ENCODE measurements at regions not wholly inside any gene's neighbourhood (a gene's known extent, or its start where the extent isn't known, plus 50 kb on each side); places are given as distances from the start of the nearest gene placed in this dataset.
"Not testable (repeated sequence)": the region's sequence is repeated elsewhere in the genome, so short reads cannot be mapped to it uniquely, and the experiment has no call there.

GRCh38 chr1:30660241-30660640, 63.1 kb downstream of the MATN1 start:
- H3K4me3 ChIP-seq (ENCODE audit: control insufficient read depth, low read depth, low read length), result no peak overlapping the region
- TF ChIP-seq, protein P1, sequence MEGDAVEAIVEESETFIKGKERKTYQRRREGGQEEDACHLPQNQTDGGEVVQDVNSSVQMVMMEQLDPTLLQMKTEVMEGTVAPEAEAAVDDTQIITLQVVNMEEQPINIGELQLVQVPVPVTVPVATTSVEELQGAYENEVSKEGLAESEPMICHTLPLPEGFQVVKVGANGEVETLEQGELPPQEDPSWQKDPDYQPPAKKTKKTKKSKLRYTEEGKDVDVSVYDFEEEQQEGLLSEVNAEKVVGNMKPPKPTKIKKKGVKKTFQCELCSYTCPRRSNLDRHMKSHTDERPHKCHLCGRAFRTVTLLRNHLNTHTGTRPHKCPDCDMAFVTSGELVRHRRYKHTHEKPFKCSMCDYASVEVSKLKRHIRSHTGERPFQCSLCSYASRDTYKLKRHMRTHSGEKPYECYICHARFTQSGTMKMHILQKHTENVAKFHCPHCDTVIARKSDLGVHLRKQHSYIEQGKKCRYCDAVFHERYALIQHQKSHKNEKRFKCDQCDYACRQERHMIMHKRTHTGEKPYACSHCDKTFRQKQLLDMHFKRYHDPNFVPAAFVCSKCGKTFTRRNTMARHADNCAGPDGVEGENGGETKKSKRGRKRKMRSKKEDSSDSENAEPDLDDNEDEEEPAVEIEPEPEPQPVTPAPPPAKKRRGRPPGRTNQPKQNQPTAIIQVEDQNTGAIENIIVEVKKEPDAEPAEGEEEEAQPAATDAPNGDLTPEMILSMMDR (IDR thresholded peaks at IDR 0.05; ENCODE audit: control insufficient read depth, insufficient read depth, low read depth, low read length, missing control alignments), result no peak
- no peak for DNase-seq (ENCODE audit: low read depth)

DNA sequence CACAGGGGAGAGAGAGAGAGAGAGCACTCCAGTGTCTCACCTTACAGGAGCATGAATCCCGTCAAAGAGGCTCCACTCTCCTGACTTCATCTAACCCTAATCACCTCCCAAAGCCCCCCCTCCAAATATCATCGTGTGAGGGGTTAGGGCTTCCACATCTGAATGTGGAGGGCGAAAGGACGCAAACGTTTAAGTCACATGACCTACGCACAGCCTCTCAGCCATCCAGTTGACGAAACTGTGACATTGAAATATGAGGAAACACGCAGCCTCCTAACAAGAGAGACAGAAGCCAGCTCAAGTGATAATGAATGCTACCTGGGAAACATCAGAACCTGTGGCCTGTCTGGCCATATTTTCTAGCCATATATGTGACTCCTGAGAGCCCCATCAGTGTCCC, 63.7 kb downstream of the MATN1 start:
- no peak for DNase-seq (ENCODE audit: low read depth)
- H3K4me3 ChIP-seq (ENCODE audit: control insufficient read depth, low read depth, low read length), result no peak overlapping the region
- TF ChIP-seq, protein P1 (IDR thresholded peaks at IDR 0.05; ENCODE audit: control insufficient read depth, insufficient read depth, low read depth, low read length, missing control alignments), result no peak

- not testable (repeated sequence) for DNase-seq (ENCODE audit: low read depth); H3K4me3 ChIP-seq (ENCODE audit: control insufficient read depth, low read depth, low read length)
These were observed 65.0 kb downstream of the MATN1 start for GRCh38 chr1:30658375-30658774.

DNA sequence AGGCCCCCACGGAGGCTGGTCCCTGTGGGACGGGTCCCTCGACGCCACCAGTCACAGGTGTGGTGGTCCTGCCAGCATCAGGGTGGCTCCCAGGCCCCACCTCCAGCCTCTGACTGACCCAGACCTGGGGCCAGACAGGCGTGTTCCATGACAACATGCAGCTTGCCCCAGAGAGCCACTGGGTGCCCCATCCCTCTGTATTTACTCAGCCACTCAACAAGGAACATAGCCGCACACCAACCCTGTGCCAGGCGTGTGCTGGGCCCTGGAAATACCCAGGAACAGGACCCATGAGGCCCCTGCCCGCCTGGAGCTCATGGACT, 65.4 kb downstream of the MATN1 start:
- TF ChIP-seq, protein P1 (IDR thresholded peaks at IDR 0.05; ENCODE audit: control insufficient read depth, insufficient read depth, low read depth, low read length, missing control alignments), result no peak
- no peak overlapping the region for H3K4me3 ChIP-seq (ENCODE audit: control insufficient read depth, low read depth, low read length)

GRCh38 chr1:30657131-30658013, 66.0 kb downstream of the MATN1 start:
- TF ChIP-seq, protein P1 (IDR thresholded peaks at IDR 0.05; ENCODE audit: control insufficient read depth, insufficient read depth, low read depth, low read length, missing control alignments), result no peak
- H3K4me3 ChIP-seq (ENCODE audit: control insufficient read depth, low read depth, low read length), result no peak overlapping the region
- DNase-seq (ENCODE audit: low read depth), result no peak

More for the DNA sequence above, 65.4 kb downstream of the MATN1 start:
- no peak for DNase-seq (ENCODE audit: low read depth)

DNA sequence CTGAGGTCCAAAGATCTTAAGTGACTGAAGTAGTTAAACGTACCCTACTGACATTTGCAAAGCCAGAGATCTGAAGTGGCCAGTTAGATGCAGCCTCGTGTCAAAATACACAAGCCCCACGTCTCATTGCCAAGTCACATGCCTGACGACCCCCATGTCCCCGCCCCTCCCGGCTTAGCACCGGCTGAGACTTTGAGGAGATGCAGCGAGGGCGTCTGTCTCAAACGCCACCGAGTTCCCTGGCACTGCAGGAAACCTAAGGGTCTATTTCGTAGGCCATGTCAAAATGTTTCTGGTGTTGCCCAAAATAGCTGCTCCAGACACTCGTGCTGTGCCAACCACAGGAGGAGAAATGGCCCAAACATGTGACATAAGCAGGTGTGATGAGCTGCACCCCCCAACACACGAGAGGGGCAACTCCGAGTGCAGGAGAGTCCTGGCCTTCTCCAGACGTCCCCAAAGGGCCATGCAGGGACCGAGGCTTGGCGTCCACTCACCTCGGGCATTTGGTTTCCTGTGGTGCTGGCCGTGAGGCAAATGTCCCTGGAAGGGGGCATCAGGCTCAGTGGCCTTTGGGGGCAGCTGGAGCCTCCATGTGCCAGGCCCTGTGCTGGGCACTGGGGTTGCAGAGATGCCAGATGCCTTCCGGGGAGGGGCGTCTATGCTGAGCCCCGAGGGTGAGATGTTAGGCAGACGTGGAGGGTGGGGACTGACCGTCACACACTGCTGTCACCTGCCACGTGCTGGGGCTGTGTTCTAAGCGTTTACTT, 67.0 kb downstream of the MATN1 start:
- H3K4me3 ChIP-seq (ENCODE audit: control insufficient read depth, low read depth, low read length), result no peak overlapping the region
- TF ChIP-seq, protein P1 (IDR thresholded peaks at IDR 0.05; ENCODE audit: control insufficient read depth, insufficient read depth, low read depth, low read length, missing control alignments), result no peak
- DNase-seq (ENCODE audit: low read depth), result no peak

DNA sequence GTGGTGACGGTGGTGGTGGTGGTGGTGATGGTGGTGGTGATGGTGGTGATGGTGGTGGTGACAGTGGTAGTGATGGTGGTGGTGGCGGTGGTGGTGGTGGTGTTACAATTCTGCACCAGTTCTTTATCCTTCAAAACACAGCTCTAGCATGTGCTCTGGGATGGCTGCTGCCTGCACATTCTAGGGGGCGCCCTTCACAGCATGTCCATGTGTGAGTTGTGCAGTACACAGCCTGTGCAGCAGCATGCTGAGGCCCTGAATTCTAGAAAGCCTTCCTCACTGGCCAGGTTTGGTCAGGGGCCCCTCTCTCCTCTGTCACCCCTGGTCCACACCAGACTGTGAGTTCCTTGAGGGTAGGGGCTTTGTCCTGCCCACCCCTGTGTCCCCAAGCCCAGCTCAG, 67.7 kb downstream of the MATN1 start:
- H3K4me3 ChIP-seq (ENCODE audit: control insufficient read depth, low read depth, low read length), result no peak overlapping the region
- no peak for DNase-seq (ENCODE audit: low read depth)
- TF ChIP-seq, protein P1 (IDR thresholded peaks at IDR 0.05; ENCODE audit: control insufficient read depth, insufficient read depth, low read depth, low read length, missing control alignments), result no peak

Measured in AG09309 (cell line).